Naive thymus-derived CD8-positive, alpha-beta T cell (primary cell): ENCODE measurements at regions not wholly inside any gene's neighbourhood (a gene's known extent, or its start where the extent isn't known, plus 50 kb on each side); places are given as distances from the start of the nearest gene placed in this dataset.
"Not testable (repeated sequence)": the region's sequence is repeated elsewhere in the genome, so short reads cannot be mapped to it uniquely, and the experiment has no call there.

Source experiments
- ATAC-seq, 2 donors: fragments of 150-1000 bp; cut with Tn5 transposase in 1 of 2; sonication (Bioruptor Pico), chemical (Tn5 transposase) in 1 of 2; 1 replicate in 1 of 2; 2 replicates in 1 of 2; pipeline ENCODE4 v1.10.0; 2021; ENCODE audit warnings: mild to moderate bottlenecking in 2 of 2, moderate library complexity in 2 of 2
- POLR2A ChIA-PET: fragments of 350-600 bp; sonication (Branson Sonifier 250); formaldehyde crosslinking; loops from one replicate; lab custom pipeline; 2021; ENCODE audit warnings: antibody characterized with exemption; lab: Charles Lee
- DNase-seq, 10 donors: peaks; one replicate each; pipeline versions ENCODE4 v3.0.0 to v3.0.0-alpha.2; 2020 to 2022
- H3K27ac Mint-ChIP-seq, 10 donors: one replicate each; pipeline ENCODE4 v1.8.0; 2020 to 2022; ENCODE audit warnings: mild to moderate bottlenecking in 10 of 10, mixed read lengths in 10 of 10, moderate library complexity in 4 of 10, inconsistent platforms in 1 of 10
- H3K27me3 Mint-ChIP-seq, 5 donors: one replicate each; pipeline ENCODE4 v1.8.0; 2021 to 2022; ENCODE audit warnings: mixed read lengths in 5 of 5
- H3K36me3 Mint-ChIP-seq, 3 donors: one replicate each; pipeline ENCODE4 v1.8.0; 2020 to 2022; ENCODE audit warnings: mixed read lengths in 3 of 3, mild to moderate bottlenecking in 2 of 3, inconsistent platforms in 1 of 3
- H3K4me1 Mint-ChIP-seq, 4 donors: one replicate each; pipeline ENCODE4 v1.8.0; 2021 to 2022; ENCODE audit warnings: mixed read lengths in 4 of 4
- H3K4me3 Mint-ChIP-seq, 10 donors: one replicate each; pipeline ENCODE4 v1.8.0; 2020 to 2022; ENCODE audit warnings: mild to moderate bottlenecking in 10 of 10, mixed read lengths in 10 of 10, moderate library complexity in 6 of 10, inconsistent platforms in 1 of 10
- H3K9me3 Mint-ChIP-seq, 9 donors: one replicate each; pipeline ENCODE4 v1.8.0; 2020 to 2022; ENCODE audit warnings: mixed read lengths in 9 of 9, mild to moderate bottlenecking in 3 of 9, inconsistent platforms in 1 of 9, moderate library complexity in 1 of 9

GRCh38 chr7:149625340-149625946, 127.8 kb upstream of the ZNF746 start:
- peak in 9 of 10 donors; percentile 11 to 51 (median 43) for DNase-seq
- Mint-ChIP-seq H3K36me3 (peaks cover 0 to 14% (median 0%) of the 10 kb centered on the region in 3 donors), H3K9me3 (no peaks in the 10 kb centered on the region), H3K4me1 (peaks cover 21 to 41% (median 34%) of the 10 kb centered on the region in 4 donors), H3K4me3 (peak overlapping the region; percentile 73 to 96 (median 86)), H3K27me3 (peaks cover 0 to 2% (median 0%) of the 10 kb centered on the region in 5 donors), H3K27ac (peak overlapping the region in 9 of 10 donors; percentile 4 to 92 (median 69))
- POLR2A ChIA-PET = interaction anchor here (1.0 to 1.5 kb wide), 6 partner anchors 90 to 478 kb away, joined by 3 to 6 read pairs (median 3); partner anchors contain the start of genes ZNF282 and ZNF398
- peak in 1 of 2 donors; percentile 14 for ATAC-seq

GRCh38 chr7:149624419-149625339, 127.1 kb upstream of the ZNF746 start:
- ATAC-seq = peak; percentile 93 to 94
- Mint-ChIP-seq H3K4me1 (peaks cover 21 to 43% (median 34%) of the 10 kb centered on the region in 4 donors), H3K36me3 (peaks cover 0 to 22% (median 0%) of the 10 kb centered on the region in 3 donors), H3K27ac (peak overlapping the region; percentile 62 to 95 (median 92)), H3K9me3 (no peaks in the 10 kb centered on the region), H3K4me3 (peak overlapping the region; percentile 86 to 96 (median 93)), H3K27me3 (peaks cover 0 to 2% (median 0%) of the 10 kb centered on the region in 5 donors)
- peak; percentile 85 to 92 (median 87) for DNase-seq
- POLR2A ChIA-PET = interaction anchor here (0.5 to 1.5 kb wide), 11 partner anchors 85 to 1041 kb away, joined by 3 to 7 read pairs (median 3); partner anchors contain the start of genes ZNF282, ZNF398 and ZNF777

- DNase-seq (peak; percentile 35 to 75 (median 50)), ATAC-seq (peak; percentile 35 to 54)
- peak overlapping the region; percentile 79 to 95 (median 90) for H3K27ac Mint-ChIP-seq
- POLR2A ChIA-PET = interaction anchor here (0.5 to 1.5 kb wide), 7 partner anchors 90 to 1040 kb away, joined by 3 to 7 read pairs (median 3); partner anchors contain the start of genes ZNF398 and ZNF777
- peak overlapping the region; percentile 88 to 97 (median 94) for H3K4me3 Mint-ChIP-seq
- H3K27me3 Mint-ChIP-seq = peaks cover 0 to 2% (median 0%) of the 10 kb centered on the region in 5 donors
- no peaks in the 10 kb centered on the region for H3K9me3 Mint-ChIP-seq
- H3K4me1 Mint-ChIP-seq = peaks cover 24 to 43% (median 35%) of the 10 kb centered on the region in 4 donors
- peaks cover 0 to 29% (median 4%) of the 10 kb centered on the region in 3 donors for H3K36me3 Mint-ChIP-seq
Measured at GRCh38 chr7:149624006-149624405, 126.4 kb upstream of the ZNF746 start.

GRCh38 chr7:149623262-149623997, 125.8 kb upstream of the ZNF746 start:
- DNase-seq, H3K9me3 Mint-ChIP-seq, ATAC-seq, H3K27me3 Mint-ChIP-seq: not testable (repeated sequence)
- peaks cover 24 to 43% (median 35%) of the 10 kb centered on the region in 4 donors for H3K4me1 Mint-ChIP-seq
- H3K36me3 Mint-ChIP-seq = peaks cover 0 to 33% (median 4%) of the 10 kb centered on the region in 3 donors
- POLR2A ChIA-PET = interaction anchor here (1.4 kb wide), 1 partner anchor 163 kb away, joined by 7 read pairs; the partner anchor contains the start of gene ZNF777
- H3K27ac Mint-ChIP-seq = peak overlapping the region; percentile 79 to 95 (median 90)
- H3K4me3 Mint-ChIP-seq = peak overlapping the region; percentile 88 to 97 (median 94)

GRCh38 chr7:149622444-149623210, 125.0 kb upstream of the ZNF746 start:
- no peaks in the 10 kb centered on the region for H3K9me3 Mint-ChIP-seq
- peaks cover 0 to 41% (median 6%) of the 10 kb centered on the region in 3 donors for H3K36me3 Mint-ChIP-seq
- ATAC-seq (no peak), DNase-seq (no peak)
- no peaks in the 10 kb centered on the region for H3K27me3 Mint-ChIP-seq
- POLR2A ChIA-PET = interaction anchor here (0.5 to 1.0 kb wide), 4 partner anchors 24 to 151 kb away, joined by 3 to 4 read pairs (median 4); partner anchors contain the start of gene ZNF467
- peaks cover 24 to 43% (median 36%) of the 10 kb centered on the region in 4 donors for H3K4me1 Mint-ChIP-seq
- H3K4me3 Mint-ChIP-seq = peak overlapping the region; percentile 59 to 96 (median 93)
- peak overlapping the region; percentile 9 to 95 (median 80) for H3K27ac Mint-ChIP-seq

GRCh38 chr7:149621776-149622175, 124.2 kb upstream of the ZNF746 start:
- peak overlapping the region; percentile 9 to 92 (median 66) for H3K27ac Mint-ChIP-seq

GRCh38 chr7:149620961-149621360, 123.4 kb upstream of the ZNF746 start:
- H3K4me3 Mint-ChIP-seq = peak overlapping the region in 3 of 10 donors; percentile 6 to 60 (median 52)
- H3K4me1 Mint-ChIP-seq = peaks cover 36 to 52% (median 48%) of the 10 kb centered on the region in 4 donors
- peaks cover 0 to 58% (median 12%) of the 10 kb centered on the region in 3 donors for H3K36me3 Mint-ChIP-seq
- H3K9me3 Mint-ChIP-seq = no peaks in the 10 kb centered on the region
- peak in 1 of 10 donors; percentile 38 for DNase-seq
- no peaks in the 10 kb centered on the region for H3K27me3 Mint-ChIP-seq
- ATAC-seq = no peak
- peak overlapping the region in 4 of 10 donors; percentile 10 to 84 (median 49) for H3K27ac Mint-ChIP-seq
- POLR2A ChIA-PET = no interaction called here

More at GRCh38 chr7:149621776-149622175, 124.2 kb upstream of the ZNF746 start:
- DNase-seq (peak in 1 of 10 donors; percentile 23), ATAC-seq (no peak)
- peaks cover 0 to 50% (median 12%) of the 10 kb centered on the region in 3 donors for H3K36me3 Mint-ChIP-seq
- POLR2A ChIA-PET = interaction anchor here (0.5 to 0.7 kb wide), 3 partner anchors 23 to 151 kb away, joined by 3 to 4 read pairs (median 4); partner anchors contain the start of gene ZNF467
- H3K27me3 Mint-ChIP-seq = no peaks in the 10 kb centered on the region
- H3K9me3 Mint-ChIP-seq = no peaks in the 10 kb centered on the region
- H3K4me3 Mint-ChIP-seq = peak overlapping the region; percentile 23 to 96 (median 92)
- peaks cover 29 to 46% (median 43%) of the 10 kb centered on the region in 4 donors for H3K4me1 Mint-ChIP-seq

- Mint-ChIP-seq H3K36me3 (peaks cover 0 to 95% (median 28%) of the 10 kb centered on the region in 3 donors), H3K27ac (peak overlapping the region in 1 of 10 donors; percentile 11), H3K27me3 (no peaks in the 10 kb centered on the region)
Measured at GRCh38 chr7:149616898-149617297, 119.3 kb upstream of the ZNF746 start.

GRCh38 chr7:149615690-149616270, 118.2 kb upstream of the ZNF746 start:
- POLR2A ChIA-PET = no interaction called here
- peak overlapping the region in 1 of 10 donors; percentile 11 for H3K27ac Mint-ChIP-seq
- no peaks in the 10 kb centered on the region for H3K9me3 Mint-ChIP-seq
- peaks cover 0 to 99% (median 28%) of the 10 kb centered on the region in 3 donors for H3K36me3 Mint-ChIP-seq
- peaks cover 7 to 35% (median 28%) of the 10 kb centered on the region in 4 donors for H3K4me1 Mint-ChIP-seq
- no peaks in the 10 kb centered on the region for H3K27me3 Mint-ChIP-seq
- no peak overlapping the region for H3K4me3 Mint-ChIP-seq
- no peak for DNase-seq
- no peak for ATAC-seq

More at GRCh38 chr7:149616898-149617297, 119.3 kb upstream of the ZNF746 start:
- peaks cover 17 to 45% (median 36%) of the 10 kb centered on the region in 4 donors for H3K4me1 Mint-ChIP-seq
- DNase-seq (no peak), ATAC-seq (no peak)
- POLR2A ChIA-PET = no interaction called here
- H3K9me3 Mint-ChIP-seq = no peaks in the 10 kb centered on the region
- H3K4me3 Mint-ChIP-seq = no peak overlapping the region

GRCh38 chr7:149610441-149611011, 112.9 kb upstream of the ZNF746 start:
- POLR2A ChIA-PET = no interaction called here
- Mint-ChIP-seq H3K36me3 (peaks cover 0 to 91% (median 32%) of the 10 kb centered on the region in 3 donors), H3K9me3 (no peaks in the 10 kb centered on the region), H3K27me3 (no peaks in the 10 kb centered on the region), H3K4me1 (peaks cover 3 to 20% (median 17%) of the 10 kb centered on the region in 4 donors), H3K4me3 (no peak overlapping the region), H3K27ac (peak overlapping the region in 1 of 10 donors; percentile 14)
- DNase-seq (no peak), ATAC-seq (no peak)
